ENCODE measurements at regions not wholly inside any gene's neighbourhood (a gene's known extent, or its start where the extent isn't known, plus 50 kb on each side); places are given as distances from the start of the nearest gene placed in this dataset.

DNA sequence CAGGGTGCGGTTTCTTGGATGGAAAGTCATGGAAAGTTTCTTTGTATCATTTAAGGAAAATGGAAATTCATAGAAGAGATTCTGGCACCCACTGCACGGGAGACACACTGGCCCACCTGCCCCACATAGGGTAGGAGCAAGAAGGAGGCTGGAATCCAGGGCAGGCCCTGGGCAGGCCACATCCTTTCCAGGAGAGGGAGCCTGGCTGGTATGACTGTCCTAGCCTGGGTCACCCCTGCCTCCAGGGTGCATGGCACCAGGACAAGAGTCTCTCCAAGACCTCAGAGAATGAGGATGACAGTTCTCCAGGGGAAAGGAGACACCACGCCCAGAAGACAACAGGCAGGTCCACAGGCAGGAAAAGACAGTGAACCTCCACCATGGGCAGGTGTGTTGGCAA is 297.2 kb downstream of the TCERG1L start:
- DNase-seq = no peak

DNA sequence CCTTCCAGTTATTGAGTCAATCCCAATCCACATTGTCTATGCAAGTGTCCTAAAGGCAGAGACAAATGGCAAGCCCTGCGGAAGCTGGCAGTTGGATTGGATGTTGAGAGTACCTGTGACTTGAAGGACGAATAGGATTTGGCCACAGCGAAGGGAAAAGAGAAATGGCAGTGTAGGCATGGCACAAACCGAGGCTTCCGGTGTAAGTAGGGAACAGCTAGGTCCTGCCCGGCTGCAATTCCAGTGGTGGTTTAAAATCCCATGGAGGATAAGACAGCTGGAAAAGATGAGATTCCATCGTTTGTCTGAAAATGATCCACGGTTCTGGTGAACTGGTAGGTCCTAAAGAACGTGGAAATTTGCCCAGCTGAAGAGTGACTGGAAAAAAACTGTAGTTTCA is 296.2 kb downstream of the TCERG1L start:
- no peak for DNase-seq

GRCh38 chr10:131016556-131016955 is 295.0 kb downstream of the TCERG1L start:
- DNase-seq = no peak

- DNase-seq = no peak
These were observed 293.8 kb downstream of the TCERG1L start for GRCh38 chr10:131017566-131018285.

DNA sequence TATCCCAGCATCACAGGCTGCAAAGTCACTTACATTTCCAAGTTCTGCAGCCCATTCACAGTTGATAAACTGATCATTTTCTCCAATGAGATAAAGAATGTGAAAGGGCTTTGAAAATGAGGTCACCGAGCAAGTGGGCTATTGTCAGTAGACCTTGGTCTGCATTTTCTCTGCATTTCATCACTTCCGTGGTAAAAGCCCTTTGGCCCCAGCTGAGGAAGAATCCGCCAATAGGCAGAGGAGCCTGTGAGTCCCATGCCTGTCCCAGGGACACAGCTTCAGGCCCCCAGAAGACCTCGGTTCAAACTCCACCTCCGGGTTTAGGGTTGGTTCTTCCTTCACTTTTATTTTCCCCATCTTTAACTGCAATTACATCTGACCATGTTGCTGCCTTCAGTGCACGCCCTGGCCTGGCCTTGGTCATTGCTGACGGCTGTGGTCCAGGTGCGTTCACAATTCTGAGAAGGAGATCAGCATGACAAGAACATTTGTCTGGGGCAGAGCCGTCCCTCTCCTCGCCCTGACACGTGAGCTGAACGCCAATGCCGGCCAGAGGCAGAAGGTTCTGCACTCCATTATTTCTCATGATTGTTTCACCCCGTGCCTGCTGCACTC is 292.5 kb downstream of the TCERG1L start:
- DNase-seq = no peak

DNA sequence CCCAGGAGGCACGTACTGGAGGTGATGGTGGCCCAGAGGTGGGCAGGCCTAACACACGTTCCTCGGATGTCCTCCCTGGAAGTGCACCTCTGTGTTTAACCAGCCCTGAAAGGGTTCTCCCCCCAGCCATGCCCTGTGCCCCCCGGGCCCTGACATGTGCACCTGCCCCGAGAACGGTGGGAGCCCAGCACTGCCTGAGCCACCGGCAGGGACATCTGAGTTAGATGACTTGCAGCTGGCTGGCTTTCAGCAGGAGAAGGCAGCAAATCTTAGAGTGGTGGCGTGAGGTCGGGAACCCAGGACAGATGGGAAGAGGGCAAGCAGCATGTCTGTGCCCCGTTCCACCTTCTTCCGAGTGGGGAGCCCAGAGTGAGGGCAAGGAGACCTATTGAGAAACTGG is 291.8 kb downstream of the TCERG1L start:
- no peak for DNase-seq

DNA sequence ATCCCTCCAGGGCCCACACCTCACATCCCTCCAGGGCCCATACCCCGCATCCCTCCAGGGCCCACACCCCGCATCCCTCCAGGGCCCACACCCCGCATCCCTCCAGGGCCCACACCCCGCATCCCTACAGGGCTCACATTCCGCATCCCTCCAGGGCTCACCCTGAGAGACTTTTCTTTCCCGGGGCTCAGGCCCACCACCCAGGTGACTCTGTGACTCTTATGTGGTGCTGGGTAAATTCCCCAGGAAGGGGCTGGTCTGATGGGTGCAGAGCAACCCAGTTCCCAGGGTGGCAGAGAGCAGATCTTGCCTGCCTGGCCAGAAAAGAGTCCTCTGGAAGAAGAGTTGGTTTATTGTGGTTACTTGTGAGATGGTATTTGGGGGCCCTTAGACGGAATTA is 290.7 kb downstream of the TCERG1L start:
- no peak for DNase-seq

DNA sequence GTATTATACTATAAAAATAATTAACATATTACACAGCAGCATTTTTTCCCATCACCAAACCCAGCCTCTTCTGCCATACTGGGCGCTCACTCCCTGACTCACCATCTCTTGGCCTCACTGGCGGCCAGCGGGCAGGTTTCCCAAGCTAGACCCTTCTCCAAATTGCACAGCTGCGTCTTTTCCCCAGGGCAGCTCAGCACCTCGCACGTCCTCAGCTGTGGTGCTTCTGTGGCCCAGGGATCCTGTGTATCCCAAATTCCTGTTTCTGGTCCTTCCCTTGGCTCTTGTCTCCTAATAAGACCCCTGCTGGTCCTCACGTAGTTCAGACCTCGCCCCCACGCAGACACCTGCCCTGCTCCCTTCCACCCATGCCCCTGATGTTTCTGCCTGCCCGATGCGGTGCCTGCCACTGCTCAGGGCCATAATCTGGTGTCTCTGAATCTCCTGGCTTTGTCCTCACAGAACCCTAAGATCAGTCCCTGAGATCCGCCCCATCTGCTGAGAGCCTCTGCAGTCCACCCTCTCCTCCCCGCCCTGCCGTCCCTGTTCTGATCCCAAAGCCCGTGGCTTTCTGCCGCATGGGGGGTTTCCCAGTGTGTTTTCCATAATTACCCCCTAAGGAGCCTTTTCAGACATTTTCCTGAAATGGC is 290.1 kb downstream of the TCERG1L start:
- no peak for DNase-seq

DNA sequence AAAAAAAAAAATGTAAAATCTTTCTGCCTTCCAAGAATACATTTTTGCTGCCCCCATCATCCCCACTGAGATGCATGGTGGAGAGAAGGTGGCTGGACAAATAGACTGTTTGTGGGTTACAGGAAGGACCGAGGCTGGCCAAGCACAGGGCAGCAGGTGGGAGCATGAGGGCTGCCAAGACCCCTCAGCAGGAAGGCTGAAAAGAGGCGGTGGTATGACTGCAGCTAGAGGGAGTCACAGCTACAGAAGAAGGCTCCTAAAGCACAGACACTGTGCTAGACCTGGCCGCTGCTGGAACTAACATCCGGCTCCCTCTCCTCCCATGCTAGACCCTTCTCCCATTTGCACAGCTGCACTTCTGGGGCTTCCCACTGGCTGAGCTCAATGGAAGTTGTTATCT is 289.6 kb downstream of the TCERG1L start:
- DNase-seq = no peak

DNA sequence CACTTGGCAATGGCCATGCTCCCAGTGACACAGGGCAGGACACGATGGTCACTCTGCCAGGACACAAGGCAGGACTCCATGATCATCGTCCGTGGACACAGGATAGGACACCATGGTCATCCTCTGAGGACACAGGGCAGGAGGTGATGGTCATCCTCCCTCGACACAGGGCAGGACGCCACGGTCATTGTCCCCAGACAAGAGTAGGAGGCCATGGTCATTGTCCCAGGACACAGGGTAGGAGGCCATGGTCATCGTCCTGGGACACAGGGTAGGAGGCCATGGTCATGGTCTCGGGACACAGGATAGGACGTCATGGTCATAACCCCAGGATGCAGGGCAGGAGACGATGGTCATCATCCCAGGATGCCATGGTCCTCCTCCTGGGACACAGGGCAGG is 289.2 kb downstream of the TCERG1L start:
- no peak for DNase-seq

DNA sequence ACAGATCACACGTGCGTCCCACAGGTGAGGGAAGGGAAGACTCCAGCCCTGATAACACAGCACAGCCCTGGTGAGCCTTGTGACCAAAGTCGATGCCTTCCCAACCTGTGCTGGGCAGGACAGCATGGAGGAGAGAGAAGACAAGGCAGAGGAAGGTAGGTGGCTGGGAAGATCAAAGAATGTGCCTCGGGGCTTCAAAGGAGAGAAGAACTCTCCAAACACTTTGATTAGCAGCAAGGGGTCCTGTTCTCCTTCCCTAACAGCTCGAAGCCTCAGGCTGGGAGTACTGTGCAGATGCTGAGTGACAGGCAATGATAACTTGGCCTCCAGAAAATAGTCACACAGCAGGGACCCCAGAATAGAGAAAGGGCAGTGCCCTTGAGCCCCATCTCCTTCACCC is 288.5 kb downstream of the TCERG1L start:
- DNase-seq = no peak

GRCh38 chr10:131024259-131025131 is 287.0 kb downstream of the TCERG1L start:
- DNase-seq = no peak

- no peak for DNase-seq
These were observed 286.2 kb downstream of the TCERG1L start for GRCh38 chr10:131025333-131025732.

DNA sequence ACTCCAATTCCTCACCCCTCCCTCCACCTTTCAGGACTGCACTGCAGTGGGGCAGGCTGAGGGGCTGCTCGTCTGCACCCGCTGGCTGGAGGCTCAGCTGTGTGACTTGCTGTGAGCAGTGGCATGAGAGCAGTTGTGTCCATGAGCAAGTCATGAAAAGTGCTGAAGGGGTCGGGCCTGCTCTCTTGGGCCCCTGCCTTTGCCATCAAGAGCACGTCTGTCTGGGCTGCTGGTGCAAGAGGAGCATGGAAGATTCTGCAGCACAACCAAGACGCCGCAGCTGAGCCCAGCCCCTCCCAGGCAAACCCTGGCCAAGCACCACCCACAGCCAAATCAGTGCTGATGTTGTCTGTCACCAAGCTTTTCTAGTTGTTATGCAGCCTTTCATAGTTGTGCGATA is 284.3 kb downstream of the TCERG1L start:
- DNase-seq = no peak

GRCh38 chr10:131031346-131031745 is 280.2 kb downstream of the TCERG1L start:
- no peak for DNase-seq

- DNase-seq = no peak
These were observed 279.0 kb downstream of the TCERG1L start for GRCh38 chr10:131032329-131033165.

GRCh38 chr10:131033166-131034085 is 278.1 kb downstream of the TCERG1L start:
- no peak for DNase-seq

DNA sequence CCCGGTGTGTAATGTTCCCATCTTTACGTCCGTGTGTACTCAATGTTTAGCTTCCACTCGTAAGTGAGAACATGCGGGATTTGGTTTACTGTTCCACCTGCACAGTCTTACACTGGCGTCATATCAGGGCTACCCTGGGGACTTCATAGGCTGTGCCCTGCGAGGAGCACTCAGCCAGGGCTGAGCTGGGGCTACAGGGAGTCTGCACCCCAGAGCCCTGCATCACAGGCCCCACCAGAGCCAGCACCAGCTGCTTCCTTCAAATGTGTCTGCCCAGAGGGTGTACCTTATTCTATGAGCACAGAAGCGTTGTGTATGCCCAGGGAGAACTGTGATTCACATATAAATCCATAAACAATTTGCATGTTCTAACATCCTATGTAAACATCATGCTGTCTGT is 277.1 kb downstream of the TCERG1L start:
- no peak for DNase-seq

DNA sequence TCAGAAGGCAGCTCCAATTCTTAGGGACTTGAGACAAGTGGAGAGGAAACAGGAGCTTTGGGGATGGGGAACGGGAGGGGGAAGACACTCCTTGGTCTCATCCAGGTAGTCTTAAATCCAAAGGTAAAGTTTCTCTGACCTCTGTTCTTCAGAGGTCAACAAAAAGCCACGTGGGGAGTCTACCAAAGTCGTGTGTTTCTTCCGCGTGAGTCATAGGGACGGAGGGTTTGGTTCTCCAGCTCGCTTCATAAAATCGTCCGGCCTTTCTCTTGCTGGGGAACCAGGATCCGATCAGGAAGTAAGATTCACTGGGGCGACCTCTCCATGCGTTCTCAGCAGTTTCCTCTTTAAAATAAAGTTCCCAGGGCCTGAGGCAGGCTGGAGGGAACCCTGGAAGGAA is 275.7 kb downstream of the TCERG1L start:
- no peak for DNase-seq

DNA sequence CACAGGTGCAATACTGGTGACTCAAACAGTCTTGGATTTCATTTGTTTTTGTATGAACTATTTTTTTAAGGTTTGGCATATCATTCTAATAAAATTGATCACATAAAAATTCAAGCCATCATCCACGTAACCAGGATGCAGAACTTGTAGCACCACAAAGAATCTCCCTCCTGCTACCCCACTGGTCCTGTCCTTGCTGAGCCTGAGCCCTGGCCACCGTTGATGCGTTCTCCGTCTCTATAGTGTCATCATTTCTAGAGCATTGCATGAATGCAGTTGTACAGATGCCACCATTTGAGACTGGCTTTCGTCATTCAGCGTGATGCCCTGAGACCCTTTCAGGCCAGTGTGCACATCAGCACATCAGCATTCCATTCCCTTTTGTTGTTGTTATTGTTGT is 273.5 kb downstream of the TCERG1L start:
- DNase-seq = no peak

DNA sequence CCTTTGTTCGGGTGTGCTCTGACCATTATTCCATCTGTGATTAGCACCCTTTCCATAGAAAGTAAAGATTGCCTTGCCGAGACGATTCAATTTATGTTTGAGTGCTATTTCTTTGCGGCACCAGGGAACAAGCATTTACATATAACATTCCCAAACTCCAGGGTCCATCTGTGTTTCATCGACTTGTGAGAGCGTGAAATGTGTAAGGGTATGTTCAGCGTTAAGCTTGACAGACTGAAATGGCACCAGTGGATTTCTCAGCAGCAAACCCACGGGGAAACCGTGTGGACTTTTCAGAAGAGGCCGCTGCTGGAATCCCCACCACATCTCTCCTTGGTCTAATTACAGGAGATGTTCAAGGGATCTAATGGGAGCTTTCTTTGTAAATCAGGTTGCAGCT is 270.5 kb downstream of the TCERG1L start:
- no peak for DNase-seq
